ENCODE measurements at regions not wholly inside any gene's neighbourhood (a gene's known extent, or its start where the extent isn't known, plus 50 kb on each side); places are given as distances from the start of the nearest gene placed in this dataset.

- DNase-seq (ENCODE audit: low read depth) = no peak
- TF ChIP-seq, protein P1, sequence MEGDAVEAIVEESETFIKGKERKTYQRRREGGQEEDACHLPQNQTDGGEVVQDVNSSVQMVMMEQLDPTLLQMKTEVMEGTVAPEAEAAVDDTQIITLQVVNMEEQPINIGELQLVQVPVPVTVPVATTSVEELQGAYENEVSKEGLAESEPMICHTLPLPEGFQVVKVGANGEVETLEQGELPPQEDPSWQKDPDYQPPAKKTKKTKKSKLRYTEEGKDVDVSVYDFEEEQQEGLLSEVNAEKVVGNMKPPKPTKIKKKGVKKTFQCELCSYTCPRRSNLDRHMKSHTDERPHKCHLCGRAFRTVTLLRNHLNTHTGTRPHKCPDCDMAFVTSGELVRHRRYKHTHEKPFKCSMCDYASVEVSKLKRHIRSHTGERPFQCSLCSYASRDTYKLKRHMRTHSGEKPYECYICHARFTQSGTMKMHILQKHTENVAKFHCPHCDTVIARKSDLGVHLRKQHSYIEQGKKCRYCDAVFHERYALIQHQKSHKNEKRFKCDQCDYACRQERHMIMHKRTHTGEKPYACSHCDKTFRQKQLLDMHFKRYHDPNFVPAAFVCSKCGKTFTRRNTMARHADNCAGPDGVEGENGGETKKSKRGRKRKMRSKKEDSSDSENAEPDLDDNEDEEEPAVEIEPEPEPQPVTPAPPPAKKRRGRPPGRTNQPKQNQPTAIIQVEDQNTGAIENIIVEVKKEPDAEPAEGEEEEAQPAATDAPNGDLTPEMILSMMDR (conservative IDR thresholded peaks at IDR 0.05; ENCODE audit: low read depth, low read length) = no peak
- H3K4me3 ChIP-seq (ENCODE audit: low read depth, low read length) = no peak overlapping the region
Measured at GRCh38 chr1:37305841-37306240, 168.5 kb upstream of the ZC3H12A start.

- no peak overlapping the region for H3K4me3 ChIP-seq (ENCODE audit: low read depth, low read length)
- DNase-seq (ENCODE audit: low read depth) = no peak
- TF ChIP-seq, protein P1 (conservative IDR thresholded peaks at IDR 0.05; ENCODE audit: low read depth, low read length) = no peak
Measured at GRCh38 chr1:37306461-37306860, 167.9 kb upstream of the ZC3H12A start.

DNA sequence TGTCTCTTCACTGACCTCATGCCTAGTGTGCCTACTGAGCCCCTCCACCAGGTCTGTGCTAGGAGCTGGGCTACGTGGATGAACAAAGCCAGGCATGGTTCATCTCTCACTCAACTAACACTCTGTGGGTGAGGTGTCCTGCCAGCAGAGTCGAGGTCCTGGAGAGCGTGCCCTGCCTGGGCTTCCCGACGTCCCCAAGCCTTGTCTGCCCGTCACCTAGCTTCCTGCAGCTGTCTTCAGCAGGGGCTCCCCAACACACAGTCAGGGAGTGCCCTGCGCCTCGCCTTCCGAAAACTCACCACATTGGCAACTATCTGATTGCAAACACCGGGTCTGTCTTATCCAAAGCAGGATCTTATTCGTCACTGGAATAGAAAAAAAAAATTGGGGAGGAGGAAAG lies 167.5 kb upstream of the ZC3H12A start:
- no peak overlapping the region for H3K4me3 ChIP-seq (ENCODE audit: low read depth, low read length)
- TF ChIP-seq, protein P1 (conservative IDR thresholded peaks at IDR 0.05; ENCODE audit: low read depth, low read length) = no peak
- DNase-seq (ENCODE audit: low read depth) = no peak

GRCh38 chr1:37308031-37308960 lies 166.1 kb upstream of the ZC3H12A start:
- H3K4me3 ChIP-seq (ENCODE audit: low read depth, low read length) = no peak overlapping the region
- DNase-seq (ENCODE audit: low read depth) = no peak
- TF ChIP-seq, protein P1 (conservative IDR thresholded peaks at IDR 0.05; ENCODE audit: low read depth, low read length) = no peak

- no peak overlapping the region for H3K4me3 ChIP-seq (ENCODE audit: low read depth, low read length)
- TF ChIP-seq, protein P1 (conservative IDR thresholded peaks at IDR 0.05; ENCODE audit: low read depth, low read length) = no peak
- no peak for DNase-seq (ENCODE audit: low read depth)
Measured at GRCh38 chr1:37309574-37309973, 164.8 kb upstream of the ZC3H12A start.

GRCh38 chr1:37310064-37310463 lies 164.3 kb upstream of the ZC3H12A start:
- no peak overlapping the region for H3K4me3 ChIP-seq (ENCODE audit: low read depth, low read length)
- no peak for DNase-seq (ENCODE audit: low read depth)
- TF ChIP-seq, protein P1 (conservative IDR thresholded peaks at IDR 0.05; ENCODE audit: low read depth, low read length) = no peak
